ENCODE measurements at regions not wholly inside any gene's neighbourhood (a gene's known extent, or its start where the extent isn't known, plus 50 kb on each side); places are given as distances from the start of the nearest gene placed in this dataset.

DNA sequence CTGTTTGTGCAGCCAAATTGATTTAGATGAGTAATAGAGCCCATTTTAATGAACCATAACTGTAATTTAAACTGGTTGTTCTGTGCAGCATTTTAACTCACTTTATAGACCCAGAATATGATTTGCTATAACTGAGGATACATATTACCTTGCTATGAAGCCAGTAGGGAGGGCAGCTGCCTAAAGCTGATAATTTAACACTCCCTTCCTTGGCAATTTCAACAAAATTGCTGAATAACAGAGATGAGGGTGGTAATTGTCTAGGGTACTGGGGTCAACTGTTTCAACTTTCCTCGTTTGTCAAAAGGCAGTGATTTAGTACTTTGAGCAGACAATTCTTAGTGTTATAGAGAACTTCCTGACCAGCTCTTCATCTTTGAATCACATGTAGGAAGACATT is 304.9 kb upstream of the POU1F1 start:
- Histone ChIP-seq H2AFZ (ENCODE audit: control insufficient read depth, low read length) (no peak overlapping the region), H3K4me3 (ENCODE audit: control insufficient read depth in 2 of 3, extremely low read depth in 1 of 3, insufficient read depth in 2 of 3, low read depth in 1 of 3, low read length in 3 of 3) (no peak overlapping the region), H3K4me2 (ENCODE audit: control insufficient read depth, extremely low read depth, insufficient read depth, low read depth, low read length) (no peak overlapping the region), H3K36me3 (ENCODE audit: control insufficient read depth in 2 of 2, extremely low read depth in 1 of 2, insufficient read depth in 2 of 2, low read length in 2 of 2) (no peaks in the 10 kb centered on the region), H3K9ac (ENCODE audit: control insufficient read depth, extremely low read depth, insufficient read depth, low read length) (no peak overlapping the region), H4K20me1 (ENCODE audit: control insufficient read depth, extremely low read depth, insufficient read depth, low read length) (no peaks in the 10 kb centered on the region), H3K9me1 (ENCODE audit: control insufficient read depth, extremely low read depth, insufficient read depth, low read length) (no peaks in the 10 kb centered on the region), H3K4me1 (ENCODE audit: control insufficient read depth, extremely low read depth, insufficient read depth, low read length) (no peaks in the 10 kb centered on the region), H3K9me3 (ENCODE audit: control insufficient read depth, low read depth, low read length) (no peaks in the 10 kb centered on the region), H3K27me3 (ENCODE audit: control insufficient read depth, extremely low read depth, insufficient read depth, low read length) (no peaks in the 10 kb centered on the region), H3K79me2 (ENCODE audit: control insufficient read depth, insufficient read depth, low read length) (no peaks in the 10 kb centered on the region), H3K27ac (ENCODE audit: control insufficient read depth, insufficient read depth, low read length) (no peak overlapping the region)
- TF ChIP-seq, protein P1, sequence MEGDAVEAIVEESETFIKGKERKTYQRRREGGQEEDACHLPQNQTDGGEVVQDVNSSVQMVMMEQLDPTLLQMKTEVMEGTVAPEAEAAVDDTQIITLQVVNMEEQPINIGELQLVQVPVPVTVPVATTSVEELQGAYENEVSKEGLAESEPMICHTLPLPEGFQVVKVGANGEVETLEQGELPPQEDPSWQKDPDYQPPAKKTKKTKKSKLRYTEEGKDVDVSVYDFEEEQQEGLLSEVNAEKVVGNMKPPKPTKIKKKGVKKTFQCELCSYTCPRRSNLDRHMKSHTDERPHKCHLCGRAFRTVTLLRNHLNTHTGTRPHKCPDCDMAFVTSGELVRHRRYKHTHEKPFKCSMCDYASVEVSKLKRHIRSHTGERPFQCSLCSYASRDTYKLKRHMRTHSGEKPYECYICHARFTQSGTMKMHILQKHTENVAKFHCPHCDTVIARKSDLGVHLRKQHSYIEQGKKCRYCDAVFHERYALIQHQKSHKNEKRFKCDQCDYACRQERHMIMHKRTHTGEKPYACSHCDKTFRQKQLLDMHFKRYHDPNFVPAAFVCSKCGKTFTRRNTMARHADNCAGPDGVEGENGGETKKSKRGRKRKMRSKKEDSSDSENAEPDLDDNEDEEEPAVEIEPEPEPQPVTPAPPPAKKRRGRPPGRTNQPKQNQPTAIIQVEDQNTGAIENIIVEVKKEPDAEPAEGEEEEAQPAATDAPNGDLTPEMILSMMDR (optimal IDR thresholded peaks at IDR 0.05 in 1 of 3, IDR thresholded peaks at IDR 0.05 in 1 of 3, conservative IDR thresholded peaks at IDR 0.05 in 1 of 3; ENCODE audit: extremely low read depth in 1 of 3, insufficient read depth in 2 of 3, low read length in 3 of 3): no peak
- no peak for TF ChIP-seq EZH2 (IDR thresholded peaks at IDR 0.05; ENCODE audit: low read length)
- dilution Hi-C loops (cut with MboI; ENCODE audit: extremely low pct_ligation_motif_present, low sequenced_read_pairs): no loop called here
- no peak for FAIRE-seq
- no peak for DNase-seq (ENCODE audit: low read depth, low spot score)

DNA sequence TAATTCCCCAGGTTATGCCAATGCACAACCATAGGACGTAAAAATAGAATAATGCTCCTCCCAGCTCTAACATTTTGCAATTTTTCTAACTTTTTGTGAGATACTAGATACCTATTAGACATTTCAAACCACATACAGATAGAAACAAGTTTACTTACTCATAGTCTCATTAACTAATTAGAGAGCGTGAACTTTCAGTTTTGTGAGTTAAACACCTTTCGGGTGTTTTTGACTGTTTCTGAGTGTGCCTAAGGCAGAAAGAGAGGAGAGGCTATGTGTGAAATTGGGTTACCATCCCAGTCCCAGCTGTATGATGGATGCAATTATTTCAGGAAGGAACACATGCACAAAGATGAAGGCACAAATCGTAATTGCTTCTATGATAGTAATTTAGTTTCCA is 300.4 kb upstream of the POU1F1 start:
- no peak for TF ChIP-seq EZH2 (IDR thresholded peaks at IDR 0.05; ENCODE audit: low read length)
- TF ChIP-seq, protein P1 (optimal IDR thresholded peaks at IDR 0.05 in 1 of 3, IDR thresholded peaks at IDR 0.05 in 1 of 3, conservative IDR thresholded peaks at IDR 0.05 in 1 of 3; ENCODE audit: extremely low read depth in 1 of 3, insufficient read depth in 2 of 3, low read length in 3 of 3): no peak
- Histone ChIP-seq H3K27ac (ENCODE audit: control insufficient read depth, insufficient read depth, low read length) (no peak overlapping the region), H3K9me3 (ENCODE audit: control insufficient read depth, low read depth, low read length) (no peaks in the 10 kb centered on the region), H3K4me1 (ENCODE audit: control insufficient read depth, extremely low read depth, insufficient read depth, low read length) (no peaks in the 10 kb centered on the region), H3K9me1 (ENCODE audit: control insufficient read depth, extremely low read depth, insufficient read depth, low read length) (no peaks in the 10 kb centered on the region), H3K27me3 (ENCODE audit: control insufficient read depth, extremely low read depth, insufficient read depth, low read length) (no peaks in the 10 kb centered on the region), H3K36me3 (ENCODE audit: control insufficient read depth in 2 of 2, extremely low read depth in 1 of 2, insufficient read depth in 2 of 2, low read length in 2 of 2) (no peaks in the 10 kb centered on the region), H3K79me2 (ENCODE audit: control insufficient read depth, insufficient read depth, low read length) (no peaks in the 10 kb centered on the region), H3K4me2 (ENCODE audit: control insufficient read depth, extremely low read depth, insufficient read depth, low read depth, low read length) (no peak overlapping the region), H3K4me3 (ENCODE audit: control insufficient read depth in 2 of 3, extremely low read depth in 1 of 3, insufficient read depth in 2 of 3, low read depth in 1 of 3, low read length in 3 of 3) (no peak overlapping the region), H3K9ac (ENCODE audit: control insufficient read depth, extremely low read depth, insufficient read depth, low read length) (no peak overlapping the region), H4K20me1 (ENCODE audit: control insufficient read depth, extremely low read depth, insufficient read depth, low read length) (no peaks in the 10 kb centered on the region), H2AFZ (ENCODE audit: control insufficient read depth, low read length) (no peak overlapping the region)
- dilution Hi-C loops (cut with MboI; ENCODE audit: extremely low pct_ligation_motif_present, low sequenced_read_pairs): no loop called here
- no peak for FAIRE-seq
- DNase-seq (ENCODE audit: low read depth, low spot score): no peak

Measured in keratinocyte (primary cell).